ENCODE measurements at regions not wholly inside any gene's neighbourhood (a gene's known extent, or its start where the extent isn't known, plus 50 kb on each side); places are given as distances from the start of the nearest gene placed in this dataset.

- no peak for ATAC-seq
- Histone ChIP-seq H3K4me1 (ENCODE audit: low read depth) (no peaks in the 10 kb centered on the region), H3K36me3 (ENCODE audit: low read depth) (no peaks in the 10 kb centered on the region), H3K9me3 (no peaks in the 10 kb centered on the region), H3K4me3 (no peak overlapping the region)
- intact Hi-C loops (cut with DNase I, micrococcal nuclease), result no loop called here
- TF ChIP-seq CTCF (IDR thresholded peaks at IDR 0.05), result no peak
- DNase-seq, result no peak
These were observed 288.5 kb downstream of the C16orf95 start for GRCh38 chr16:87028481-87029320.

GRCh38 chr16:87032554-87032953, 284.6 kb downstream of the C16orf95 start:
- no peaks in the 10 kb centered on the region for H3K4me1 ChIP-seq (ENCODE audit: low read depth)
- no peak for TF ChIP-seq CTCF (IDR thresholded peaks at IDR 0.05)
- no peak for DNase-seq
- no peaks in the 10 kb centered on the region for H3K9me3 ChIP-seq
- intact Hi-C loops (cut with DNase I, micrococcal nuclease), result no loop called here
- H3K36me3 ChIP-seq (ENCODE audit: low read depth), result no peaks in the 10 kb centered on the region
- ATAC-seq, result no peak
- no peak overlapping the region for H3K4me3 ChIP-seq

DNA sequence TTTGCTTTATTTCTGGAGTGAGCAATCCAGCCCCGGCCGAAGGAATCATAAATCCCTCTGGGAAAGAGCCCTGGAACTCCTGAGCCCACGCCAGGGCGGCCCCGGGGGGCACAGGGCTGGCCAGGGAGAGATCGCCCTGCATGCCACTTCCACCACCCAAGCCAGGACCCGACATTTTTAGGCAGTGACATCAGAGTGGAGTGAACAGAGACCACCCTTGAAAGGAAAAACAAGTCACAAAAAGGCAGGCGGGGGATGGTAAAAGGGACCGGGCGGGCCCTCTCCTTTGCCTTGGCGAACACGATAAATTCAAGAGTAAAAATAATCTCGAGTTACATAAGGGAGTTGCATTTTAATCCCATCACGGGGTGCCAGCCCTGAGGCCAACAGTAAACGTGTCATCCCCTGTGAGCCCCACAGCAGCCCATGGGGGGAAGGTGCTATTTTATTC, 284.1 kb downstream of the C16orf95 start:
- ATAC-seq (no peak), DNase-seq (no peak)
- intact Hi-C loops (cut with DNase I, micrococcal nuclease), result no loop called here
- Histone ChIP-seq H3K9me3 (no peaks in the 10 kb centered on the region), H3K36me3 (ENCODE audit: low read depth) (no peaks in the 10 kb centered on the region), H3K4me3 (no peak overlapping the region), H3K4me1 (ENCODE audit: low read depth) (no peaks in the 10 kb centered on the region)
- no peak for TF ChIP-seq CTCF (IDR thresholded peaks at IDR 0.05)

GRCh38 chr16:87033541-87034300, 283.5 kb downstream of the C16orf95 start:
- H3K9me3 ChIP-seq, result no peaks in the 10 kb centered on the region
- ATAC-seq, result no peak
- no peaks in the 10 kb centered on the region for H3K36me3 ChIP-seq (ENCODE audit: low read depth)
- no peak for TF ChIP-seq CTCF (IDR thresholded peaks at IDR 0.05)
- intact Hi-C loops (cut with DNase I, micrococcal nuclease), result no loop called here
- no peak overlapping the region for H3K4me3 ChIP-seq
- no peaks in the 10 kb centered on the region for H3K4me1 ChIP-seq (ENCODE audit: low read depth)
- DNase-seq, result no peak

DNA sequence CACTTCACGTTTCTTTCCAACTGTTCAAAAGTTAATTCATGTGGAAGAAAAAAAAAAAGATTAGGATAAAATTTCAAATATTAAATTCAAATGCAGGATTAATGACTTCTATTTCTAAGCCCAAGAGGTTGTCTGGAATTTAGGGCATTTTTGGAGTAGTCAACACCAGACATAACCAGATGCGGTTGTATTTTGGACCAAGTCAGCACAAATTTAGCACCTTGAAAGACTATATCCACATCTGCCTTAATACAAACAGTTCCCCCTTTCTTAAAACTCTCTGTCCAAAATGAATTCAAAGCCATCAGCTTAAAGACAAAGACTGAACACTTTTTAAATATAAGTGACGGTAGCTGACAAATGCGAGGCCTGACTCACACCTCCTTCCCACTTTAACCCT, 282.9 kb downstream of the C16orf95 start:
- TF ChIP-seq CTCF (IDR thresholded peaks at IDR 0.05), result no peak
- no peak for ATAC-seq
- DNase-seq, result no peak
- intact Hi-C loops (cut with DNase I, micrococcal nuclease), result no loop called here
- Histone ChIP-seq H3K9me3 (no peaks in the 10 kb centered on the region), H3K4me3 (no peak overlapping the region), H3K4me1 (ENCODE audit: low read depth) (no peaks in the 10 kb centered on the region), H3K36me3 (ENCODE audit: low read depth) (no peaks in the 10 kb centered on the region)

All from mucosa of descending colon (tissue), 3 donors.